ENCODE measurements at regions not wholly inside any gene's neighbourhood (a gene's known extent, or its start where the extent isn't known, plus 50 kb on each side); places are given as distances from the start of the nearest gene placed in this dataset.

DNA sequence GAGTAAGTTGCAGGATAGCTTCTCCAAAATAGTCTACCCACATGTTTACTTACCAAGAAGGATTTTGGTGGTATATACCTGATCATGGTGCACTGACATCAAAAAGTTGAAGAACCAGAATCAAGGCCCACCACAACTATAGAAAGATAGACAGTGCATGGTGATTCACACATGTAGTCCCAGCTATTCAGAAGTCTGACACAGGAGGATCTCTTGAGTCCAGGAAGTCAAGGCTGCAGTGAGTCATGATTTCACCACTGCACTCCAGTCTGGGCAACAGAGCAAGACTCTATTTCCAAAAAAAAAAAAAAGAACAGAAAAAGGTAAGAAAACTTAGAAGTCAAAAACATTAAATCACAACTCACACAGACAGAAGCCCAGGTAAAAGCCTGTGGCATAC is 422.2 kb upstream of the FOXG1 start:
- no peaks in the 10 kb centered on the region for H3K4me1 ChIP-seq (ENCODE audit: control insufficient read depth in 2 of 2, insufficient read depth in 2 of 2, low read length in 2 of 2)
- ChIA-PET CTCF (no interaction called here), POLR2A (no interaction called here)
- H3K36me3 ChIP-seq (replicated peaks in 1 of 2; ENCODE audit: control extremely low read depth in 1 of 2, control insufficient read depth in 1 of 2, extremely low read depth in 1 of 2, insufficient read depth in 2 of 2, low read length in 1 of 2), result no peaks in the 10 kb centered on the region
- Mint-ChIP-seq H3K4me3 (no peak overlapping the region), H3K4me1 (no peaks in the 10 kb centered on the region), H3K9me3 (ENCODE audit: insufficient read depth) (peaks cover 9% of the 10 kb centered on the region), H3K27me3 (no peaks in the 10 kb centered on the region), H3K27ac (no peak overlapping the region)
- DNase-seq (no peak), ATAC-seq (ENCODE audit: low read depth) (no peak)
- H3K4me3 ChIP-seq (ENCODE audit: control extremely low read depth in 1 of 5, extremely low read depth in 1 of 5, insufficient read depth in 1 of 5, low read depth in 2 of 5, low read length in 4 of 5), result no peak overlapping the region
- H3K79me2 ChIP-seq (ENCODE audit: control insufficient read depth, insufficient read depth, low read length), result no peaks in the 10 kb centered on the region
- H3K27ac ChIP-seq (ENCODE audit: low read length in 2 of 2), result no peak overlapping the region
- H3K9me3 ChIP-seq (ENCODE audit: control extremely low read depth in 1 of 3, control insufficient read depth in 2 of 3, insufficient read depth in 1 of 3, low read length in 2 of 3), result peaks cover 0 to 5% (median 0%) of the 10 kb centered on the region in 3 donors
- no peaks in the 10 kb centered on the region for H4K20me1 ChIP-seq (ENCODE audit: control insufficient read depth, insufficient read depth, low read length, poor library complexity, severe bottlenecking)
- H3K4me2 ChIP-seq (replicated peaks; ENCODE audit: low read depth, low read length, poor library complexity, severe bottlenecking), result no peak overlapping the region
- no peak overlapping the region for H3K9ac ChIP-seq (ENCODE audit: low read length)
- TF ChIP-seq, protein P1, sequence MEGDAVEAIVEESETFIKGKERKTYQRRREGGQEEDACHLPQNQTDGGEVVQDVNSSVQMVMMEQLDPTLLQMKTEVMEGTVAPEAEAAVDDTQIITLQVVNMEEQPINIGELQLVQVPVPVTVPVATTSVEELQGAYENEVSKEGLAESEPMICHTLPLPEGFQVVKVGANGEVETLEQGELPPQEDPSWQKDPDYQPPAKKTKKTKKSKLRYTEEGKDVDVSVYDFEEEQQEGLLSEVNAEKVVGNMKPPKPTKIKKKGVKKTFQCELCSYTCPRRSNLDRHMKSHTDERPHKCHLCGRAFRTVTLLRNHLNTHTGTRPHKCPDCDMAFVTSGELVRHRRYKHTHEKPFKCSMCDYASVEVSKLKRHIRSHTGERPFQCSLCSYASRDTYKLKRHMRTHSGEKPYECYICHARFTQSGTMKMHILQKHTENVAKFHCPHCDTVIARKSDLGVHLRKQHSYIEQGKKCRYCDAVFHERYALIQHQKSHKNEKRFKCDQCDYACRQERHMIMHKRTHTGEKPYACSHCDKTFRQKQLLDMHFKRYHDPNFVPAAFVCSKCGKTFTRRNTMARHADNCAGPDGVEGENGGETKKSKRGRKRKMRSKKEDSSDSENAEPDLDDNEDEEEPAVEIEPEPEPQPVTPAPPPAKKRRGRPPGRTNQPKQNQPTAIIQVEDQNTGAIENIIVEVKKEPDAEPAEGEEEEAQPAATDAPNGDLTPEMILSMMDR (IDR thresholded peaks at IDR 0.05), result no peak
- TF ChIP-seq EZH2 (IDR thresholded peaks at IDR 0.05; ENCODE audit: borderline replicate concordance, insufficient read depth, low read depth, low read length, poor library complexity, severe bottlenecking), result no peak
- intact Hi-C loops (cut with micrococcal nuclease), result no loop called here
- H2AFZ ChIP-seq (ENCODE audit: insufficient read depth, low read depth, low read length, poor library complexity, severe bottlenecking), result no peak overlapping the region
- H3K27me3 ChIP-seq (replicated peaks in 1 of 4; ENCODE audit: control extremely low read depth in 1 of 4, control insufficient read depth in 3 of 4, insufficient read depth in 4 of 4, low read length in 3 of 4), result no peaks in the 10 kb centered on the region

DNA sequence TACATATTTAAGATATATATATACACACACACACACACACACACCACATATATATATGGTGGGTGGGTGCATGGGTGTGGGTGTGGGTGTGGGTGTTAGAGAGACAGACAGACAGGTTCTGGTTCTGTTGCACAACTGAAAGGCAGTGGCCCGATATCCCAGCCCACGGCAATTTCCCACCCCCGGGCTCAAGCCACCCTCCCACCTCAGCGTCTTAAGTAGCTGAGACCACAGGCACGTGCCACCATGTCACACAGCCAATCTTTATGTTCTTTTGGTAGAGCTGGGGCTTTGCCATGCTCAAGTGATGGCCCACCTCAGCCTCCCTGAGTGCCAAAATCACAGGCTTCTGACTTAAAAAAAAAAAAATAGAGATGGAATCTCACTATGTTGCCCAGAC is 417.8 kb upstream of the FOXG1 start:
- intact Hi-C loops (cut with micrococcal nuclease), result no loop called here
- H3K4me3 Mint-ChIP-seq, result no peak overlapping the region
- no peaks in the 10 kb centered on the region for H3K27me3 Mint-ChIP-seq
- Histone ChIP-seq H2AFZ (ENCODE audit: insufficient read depth, low read depth, low read length, poor library complexity, severe bottlenecking) (no peak overlapping the region), H3K27ac (ENCODE audit: low read length in 2 of 2) (no peak overlapping the region), H4K20me1 (ENCODE audit: control insufficient read depth, insufficient read depth, low read length, poor library complexity, severe bottlenecking) (no peaks in the 10 kb centered on the region), H3K9me3 (ENCODE audit: control extremely low read depth in 1 of 3, control insufficient read depth in 2 of 3, insufficient read depth in 1 of 3, low read length in 2 of 3) (peaks cover 0 to 9% (median 2%) of the 10 kb centered on the region in 3 donors), H3K4me3 (ENCODE audit: control extremely low read depth in 1 of 5, extremely low read depth in 1 of 5, insufficient read depth in 1 of 5, low read depth in 2 of 5, low read length in 4 of 5) (no peak overlapping the region), H3K79me2 (ENCODE audit: control insufficient read depth, insufficient read depth, low read length) (no peaks in the 10 kb centered on the region), H3K27me3 (replicated peaks in 1 of 4; ENCODE audit: control extremely low read depth in 1 of 4, control insufficient read depth in 3 of 4, insufficient read depth in 4 of 4, low read length in 3 of 4) (no peaks in the 10 kb centered on the region), H3K4me2 (replicated peaks; ENCODE audit: low read depth, low read length, poor library complexity, severe bottlenecking) (no peak overlapping the region), H3K4me1 (ENCODE audit: control insufficient read depth in 2 of 2, insufficient read depth in 2 of 2, low read length in 2 of 2) (no peaks in the 10 kb centered on the region), H3K36me3 (replicated peaks in 1 of 2; ENCODE audit: control extremely low read depth in 1 of 2, control insufficient read depth in 1 of 2, extremely low read depth in 1 of 2, insufficient read depth in 2 of 2, low read length in 1 of 2) (no peaks in the 10 kb centered on the region), H3K9ac (ENCODE audit: low read length) (no peak overlapping the region)
- H3K4me1 Mint-ChIP-seq, result no peaks in the 10 kb centered on the region
- CTCF ChIA-PET, result no interaction called here
- ATAC-seq (ENCODE audit: low read depth) (no peak), DNase-seq (no peak)
- POLR2A ChIA-PET, result no interaction called here
- no CpG with 5 or more reads among the region's 5 CpGs for WGBS (ENCODE audit: insufficient coverage)
- H3K27ac Mint-ChIP-seq, result no peak overlapping the region
- TF ChIP-seq, protein P1 (IDR thresholded peaks at IDR 0.05), result no peak
- no peak for TF ChIP-seq EZH2 (IDR thresholded peaks at IDR 0.05; ENCODE audit: borderline replicate concordance, insufficient read depth, low read depth, low read length, poor library complexity, severe bottlenecking)
- H3K9me3 Mint-ChIP-seq (ENCODE audit: insufficient read depth), result peaks cover 3% of the 10 kb centered on the region
